GM18909 (cell line): ENCODE measurements at regions not wholly inside any gene's neighbourhood (a gene's known extent, or its start where the extent isn't known, plus 50 kb on each side); places are given as distances from the start of the nearest gene placed in this dataset.
"Not testable (repeated sequence)": the region's sequence is repeated elsewhere in the genome, so short reads cannot be mapped to it uniquely, and the experiment has no call there.

Source experiments
- ATAC-seq: cut with Tn5 transposase; IDR thresholded peaks from one replicate; pipeline ENCODE4 v1.9.1; 2021; ENCODE audit warnings: mild to moderate bottlenecking; ENCODE audit not compliant: unreplicated experiment, poor library complexity

- ATAC-seq = no peak
Observed at GRCh38 chr2:145431181-145431951, 911.4 kb upstream of the ZEB2 start.

GRCh38 chr2:145423809-145424208 lies 903.9 kb upstream of the ZEB2 start:
- ATAC-seq = no peak

DNA sequence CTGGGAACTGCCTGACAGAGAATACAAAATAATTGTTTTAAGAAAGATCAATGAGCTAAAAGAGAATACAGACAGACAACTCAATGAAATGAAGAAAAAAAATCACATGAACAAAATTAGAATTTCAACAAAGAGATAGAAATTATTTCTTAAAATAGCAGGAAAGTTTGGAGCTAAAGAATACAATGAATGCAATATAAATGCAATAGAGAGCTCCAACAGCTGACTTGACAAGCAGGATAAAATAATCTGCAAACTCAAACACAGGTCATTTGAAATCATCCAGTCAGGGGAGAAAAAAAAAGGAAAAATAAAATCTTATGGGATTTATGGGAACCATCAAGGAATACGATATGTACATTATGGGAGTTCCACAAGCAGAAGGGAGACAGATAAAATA lies 902.7 kb upstream of the ZEB2 start:
- ATAC-seq = no peak

- no peak for ATAC-seq
Observed at GRCh38 chr2:145421841-145422240, 901.9 kb upstream of the ZEB2 start.

GRCh38 chr2:145416640-145417039 lies 896.7 kb upstream of the ZEB2 start:
- ATAC-seq = no peak

- ATAC-seq = no peak
Observed at GRCh38 chr2:145415151-145415550, 895.2 kb upstream of the ZEB2 start.

- no peak for ATAC-seq
Observed at GRCh38 chr2:145413261-145414030, 893.5 kb upstream of the ZEB2 start.

DNA sequence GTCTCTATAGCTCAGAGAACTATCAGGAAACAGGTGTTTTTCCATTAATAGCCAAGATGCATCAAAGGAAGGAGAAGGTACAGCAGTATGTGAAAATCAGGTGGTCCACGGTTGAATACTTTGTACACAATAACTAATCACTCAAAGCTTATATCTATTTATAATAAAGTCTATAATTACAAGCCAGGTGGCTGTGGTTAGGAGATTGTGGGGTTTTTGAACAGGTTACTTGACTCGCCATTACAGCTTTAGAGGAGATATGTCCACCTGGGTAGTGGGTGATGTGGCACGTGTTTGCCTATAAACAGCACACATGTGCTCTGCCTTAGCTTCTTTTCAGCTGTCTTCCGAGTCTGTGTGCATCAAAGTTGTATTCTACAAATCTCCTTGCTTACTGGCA lies 892.2 kb upstream of the ZEB2 start:
- peak; percentile 48 for ATAC-seq

- peak; percentile 96 for ATAC-seq
Observed at GRCh38 chr2:145411493-145411892, 891.6 kb upstream of the ZEB2 start.

- ATAC-seq = no peak
Observed at GRCh38 chr2:145410086-145410485, 890.2 kb upstream of the ZEB2 start.

DNA sequence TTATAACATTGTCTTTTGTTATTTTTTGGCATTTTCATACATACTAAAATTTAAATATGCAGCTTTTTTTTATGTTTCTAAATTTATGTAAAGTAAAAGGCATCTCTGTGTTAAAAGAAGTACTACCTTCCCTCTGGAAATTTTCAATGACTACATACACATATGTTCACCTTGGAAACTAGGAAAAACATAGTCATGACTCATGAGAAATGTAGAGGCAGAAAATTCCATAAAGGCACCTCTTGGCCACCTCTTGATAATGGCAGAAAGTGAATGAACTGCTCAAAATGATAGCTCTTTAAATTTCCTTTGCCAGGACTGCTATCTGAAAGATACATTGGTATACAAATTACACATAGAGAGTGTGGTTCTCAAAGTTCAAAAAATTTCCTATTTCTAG lies 889.1 kb upstream of the ZEB2 start:
- no peak for ATAC-seq

- no peak for ATAC-seq
Observed at GRCh38 chr2:145404690-145405089, 884.8 kb upstream of the ZEB2 start.

DNA sequence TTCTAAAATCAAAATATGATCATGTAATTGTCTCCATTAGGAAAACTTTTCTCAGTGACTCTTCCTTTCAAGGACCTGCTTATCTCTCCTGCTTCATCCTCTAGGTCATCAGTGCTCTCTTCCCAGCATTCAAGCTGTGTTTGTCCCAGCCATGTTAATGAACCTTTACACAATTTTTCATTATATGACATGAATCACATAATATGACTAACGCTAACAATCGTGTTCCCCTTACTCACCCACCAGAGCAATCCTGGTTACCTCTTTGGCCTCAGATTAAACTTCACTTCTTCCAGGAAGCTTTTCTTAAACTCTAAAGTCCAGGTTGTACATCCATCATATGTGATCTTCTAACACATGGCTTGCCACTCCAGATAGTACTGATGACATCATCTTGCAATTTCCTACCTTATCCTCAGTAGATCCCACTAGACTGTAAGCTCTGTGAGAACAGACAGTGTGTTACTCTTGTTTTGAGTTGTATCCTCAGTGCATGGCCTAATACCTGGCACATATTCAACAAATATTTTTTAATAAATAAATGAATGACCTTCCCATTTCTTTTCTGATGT lies 882.9 kb upstream of the ZEB2 start:
- no peak for ATAC-seq

GRCh38 chr2:145399131-145399530 lies 879.2 kb upstream of the ZEB2 start:
- no peak for ATAC-seq

DNA sequence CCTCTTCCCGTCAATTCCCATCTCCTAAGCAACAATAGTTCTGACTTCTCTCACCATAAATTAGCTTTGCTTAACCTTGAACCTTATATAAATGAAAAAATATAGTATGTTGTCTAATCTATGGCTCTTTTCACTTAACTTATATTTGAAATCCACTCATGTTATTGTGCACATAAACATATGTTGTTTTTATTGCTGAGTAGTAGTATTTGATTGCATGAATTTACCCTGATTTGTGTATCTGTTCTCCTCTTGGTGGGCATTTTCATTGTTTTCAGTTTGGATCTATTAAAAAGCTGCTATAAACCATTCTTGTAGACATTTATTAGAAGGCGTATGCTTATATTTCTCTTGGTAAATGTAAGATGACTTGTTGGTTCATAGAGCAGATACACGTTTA lies 874.3 kb upstream of the ZEB2 start:
- ATAC-seq = no peak

- no peak for ATAC-seq
Observed at GRCh38 chr2:145386973-145387372, 867.1 kb upstream of the ZEB2 start.

- ATAC-seq = no peak
Observed at GRCh38 chr2:145383961-145384360, 864.0 kb upstream of the ZEB2 start.

- ATAC-seq = no peak
Observed at GRCh38 chr2:145380436-145381017, 860.6 kb upstream of the ZEB2 start.

DNA sequence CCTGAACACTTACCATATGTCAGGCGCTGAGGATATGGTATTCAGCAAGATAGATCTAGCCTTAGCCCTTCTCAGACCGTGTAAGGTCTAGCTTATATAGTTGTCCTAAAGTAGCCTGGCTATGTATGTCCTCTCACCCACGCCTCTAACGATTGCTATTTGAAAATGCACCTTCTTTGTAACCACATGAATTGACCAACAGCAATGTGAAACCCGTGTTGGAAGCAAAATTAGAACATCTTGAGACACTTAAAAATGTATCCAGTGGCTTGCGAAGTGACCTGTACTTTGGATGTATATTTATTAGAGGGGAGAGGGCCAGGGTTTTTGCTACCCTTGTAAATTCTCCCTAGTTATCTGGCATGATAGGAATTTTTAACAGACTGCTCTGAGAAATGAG lies 860.0 kb upstream of the ZEB2 start:
- ATAC-seq = no peak

DNA sequence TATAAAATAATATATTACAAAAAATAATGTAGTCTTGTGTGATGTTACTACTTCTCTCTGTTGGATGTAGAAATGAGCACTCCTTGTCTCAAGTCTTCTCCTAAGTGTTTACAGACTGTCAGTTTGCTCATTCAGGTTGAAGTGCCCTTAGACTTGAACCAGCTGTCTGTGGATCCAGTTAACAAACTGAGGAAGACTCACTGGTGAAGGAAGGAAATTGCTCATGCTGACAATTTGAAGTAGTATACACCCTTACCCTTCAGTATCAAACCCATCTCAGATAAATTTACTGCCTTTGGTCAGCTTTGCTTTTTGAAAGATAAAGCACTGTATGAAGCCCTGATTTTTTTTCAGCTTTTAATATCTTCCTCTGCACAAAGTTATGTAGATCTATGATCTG lies 854.2 kb upstream of the ZEB2 start:
- no peak for ATAC-seq

DNA sequence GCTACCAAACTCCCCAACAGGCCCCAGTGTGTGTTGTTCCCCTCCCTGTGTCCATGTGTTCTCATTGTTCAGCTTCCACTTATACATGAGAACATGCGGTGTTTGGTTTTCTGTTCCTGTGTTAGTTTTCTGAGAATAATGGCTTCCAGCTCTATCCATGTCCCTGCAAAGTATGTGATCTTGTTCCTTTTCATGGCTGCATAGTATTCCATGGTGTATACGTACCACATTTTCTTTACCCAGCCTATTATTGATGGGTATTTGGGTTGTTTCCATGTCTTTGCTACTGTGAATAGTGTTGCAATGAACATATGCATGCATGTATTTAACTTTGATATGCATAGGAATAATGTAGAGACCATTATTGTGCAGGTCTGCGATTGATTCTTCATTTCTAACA lies 847.4 kb upstream of the ZEB2 start:
- not testable (repeated sequence) for ATAC-seq
